T-helper 2 cell (primary cell): ENCODE measurements at regions not wholly inside any gene's neighbourhood (a gene's known extent, or its start where the extent isn't known, plus 50 kb on each side); places are given as distances from the start of the nearest gene placed in this dataset.

Experiments used
- DNase-seq, 5 experiments: peaks; one replicate each; pipeline versions ENCODE4 v3.0.0 to v3.0.0-alpha.2; 2012 to 2022

GRCh38 chr14:22513066-22513812 lies 75.8 kb downstream of the DAD1 start:
- DNase-seq, result no peak

GRCh38 chr14:22512106-22512814 lies 76.8 kb downstream of the DAD1 start:
- peak in 1 of 5 experiments; percentile 60 for DNase-seq

- no peak for DNase-seq
These were observed 78.4 kb downstream of the DAD1 start for GRCh38 chr14:22510527-22511110.

DNA sequence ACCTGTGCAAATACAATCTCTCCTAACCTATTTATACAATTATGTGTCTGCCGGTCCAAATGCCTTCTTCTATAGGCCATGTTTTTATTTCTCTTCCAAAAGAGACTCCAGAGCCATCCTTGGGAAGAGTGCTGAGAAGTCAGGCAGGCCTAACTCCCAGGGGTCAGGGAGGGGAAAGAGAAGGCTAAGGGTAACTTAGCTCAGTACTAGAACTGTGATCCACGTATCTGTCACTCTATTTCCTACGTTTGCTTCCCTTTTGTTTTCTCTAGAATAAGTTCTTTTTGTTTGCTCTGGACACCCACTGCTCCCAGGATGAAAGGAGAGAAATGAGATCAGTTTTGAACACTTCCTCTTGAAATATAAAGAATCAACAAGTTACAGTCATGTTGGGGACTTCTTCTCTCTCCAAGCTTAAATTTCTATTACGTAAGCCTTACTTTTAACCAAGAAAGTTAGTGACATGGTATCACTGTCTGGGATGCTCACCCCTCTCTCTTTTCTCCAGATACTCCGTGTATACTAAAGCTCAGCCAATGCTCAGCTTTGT lies 79.2 kb downstream of the DAD1 start:
- DNase-seq, result no peak

DNA sequence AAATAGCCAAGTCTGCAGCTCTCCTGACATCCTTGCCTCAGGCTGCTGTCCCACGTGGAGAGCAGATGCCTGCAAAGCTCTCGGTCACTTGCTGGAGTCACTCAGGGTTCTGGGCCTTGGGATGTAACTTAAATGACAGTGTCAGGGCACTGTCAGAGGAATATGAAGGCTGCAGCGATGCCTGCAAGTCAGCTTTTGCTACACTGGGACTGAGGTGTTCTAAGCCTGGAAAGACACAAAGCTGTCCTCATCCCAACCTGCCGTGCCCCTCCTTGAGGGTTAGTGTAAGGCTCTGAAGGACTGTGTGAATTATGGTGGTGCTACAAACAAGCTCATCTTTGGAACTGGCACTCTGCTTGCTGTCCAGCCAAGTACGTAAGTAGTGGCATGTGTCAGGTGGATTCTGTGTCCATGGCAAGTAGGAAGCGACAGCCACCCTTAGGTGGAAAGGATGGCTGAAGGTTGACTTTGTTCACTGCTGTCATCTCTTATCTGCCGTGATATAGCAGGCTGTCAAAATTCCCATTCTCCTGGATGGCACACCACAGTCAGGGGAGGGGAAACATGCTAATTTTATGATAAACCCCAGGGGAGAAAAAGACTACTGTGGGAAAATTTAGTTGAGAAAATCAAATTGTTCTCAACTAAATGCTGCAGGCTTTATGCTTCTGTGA lies 79.9 kb downstream of the DAD1 start:
- no peak for DNase-seq

DNA sequence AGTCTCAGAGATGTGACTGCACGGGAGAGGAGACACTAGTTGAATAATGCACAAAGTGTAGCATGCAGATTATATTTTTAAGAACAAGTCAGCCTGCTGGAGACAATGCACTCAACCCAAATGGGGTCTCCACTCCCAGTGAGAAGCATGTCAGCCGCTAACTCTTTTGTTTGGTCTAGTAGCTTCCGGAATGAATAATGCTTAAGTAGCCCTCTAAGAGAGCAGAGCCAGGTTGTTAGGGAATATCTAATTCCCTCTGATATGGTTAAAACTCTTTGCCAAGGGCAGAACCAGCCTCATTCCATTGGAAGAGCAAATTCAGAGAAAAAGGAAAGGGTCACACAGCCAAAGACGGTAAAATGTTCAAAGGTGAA lies 80.4 kb downstream of the DAD1 start:
- DNase-seq, result no peak

DNA sequence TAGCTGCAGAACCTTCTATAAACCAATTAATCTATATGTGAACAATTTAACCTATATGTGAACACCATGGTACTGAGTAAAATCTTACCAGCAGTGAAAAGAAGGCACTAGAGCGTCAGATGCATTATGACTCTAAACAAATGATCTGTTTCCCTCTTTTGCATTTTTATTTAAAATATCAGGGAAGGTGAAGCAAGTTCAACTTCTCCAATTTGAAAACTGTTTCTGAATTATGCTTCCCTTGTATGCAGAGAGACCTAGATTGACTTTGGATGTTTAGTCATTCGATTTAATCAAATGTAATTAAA lies 80.9 kb downstream of the DAD1 start:
- DNase-seq, result no peak

GRCh38 chr14:22506778-22507351 lies 82.2 kb downstream of the DAD1 start:
- peak in 2 of 5 experiments; percentile 16 to 55 for DNase-seq

GRCh38 chr14:22506378-22506710 lies 82.7 kb downstream of the DAD1 start:
- DNase-seq, result no peak

DNA sequence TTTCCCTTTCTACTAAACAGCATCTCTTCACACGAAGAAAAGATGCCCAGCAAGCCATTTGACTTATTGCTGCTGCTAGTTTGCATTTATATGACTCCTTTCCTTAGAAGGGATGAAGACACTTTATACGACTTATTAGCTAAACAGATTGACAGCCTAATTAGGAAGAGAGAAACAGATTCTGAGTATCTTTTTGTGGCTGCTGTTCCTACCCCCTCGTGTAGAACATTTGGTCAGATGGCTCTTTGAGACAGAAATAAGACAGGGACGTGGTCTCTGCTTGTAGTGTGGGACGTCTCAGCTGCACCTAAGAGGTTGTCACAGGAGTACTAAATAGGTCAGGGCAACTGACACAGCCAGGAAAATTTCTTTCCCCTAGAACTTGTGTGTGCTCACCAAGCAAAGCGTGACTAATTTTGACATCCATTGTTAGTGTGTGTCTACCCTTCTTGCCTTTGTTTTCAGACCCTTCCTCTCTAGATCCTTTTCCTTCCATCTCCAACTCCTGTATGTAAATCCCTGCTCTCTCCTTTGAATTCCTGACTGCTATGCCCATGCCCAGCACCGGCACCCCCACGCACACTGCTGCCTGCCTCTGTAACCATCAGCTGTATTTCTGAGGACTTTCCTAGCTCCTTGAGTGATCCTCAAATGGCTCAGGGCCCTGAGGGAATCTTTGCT lies 83.2 kb downstream of the DAD1 start:
- no peak for DNase-seq

- DNase-seq, result no peak
These were observed 83.7 kb downstream of the DAD1 start for GRCh38 chr14:22505309-22505696.

DNA sequence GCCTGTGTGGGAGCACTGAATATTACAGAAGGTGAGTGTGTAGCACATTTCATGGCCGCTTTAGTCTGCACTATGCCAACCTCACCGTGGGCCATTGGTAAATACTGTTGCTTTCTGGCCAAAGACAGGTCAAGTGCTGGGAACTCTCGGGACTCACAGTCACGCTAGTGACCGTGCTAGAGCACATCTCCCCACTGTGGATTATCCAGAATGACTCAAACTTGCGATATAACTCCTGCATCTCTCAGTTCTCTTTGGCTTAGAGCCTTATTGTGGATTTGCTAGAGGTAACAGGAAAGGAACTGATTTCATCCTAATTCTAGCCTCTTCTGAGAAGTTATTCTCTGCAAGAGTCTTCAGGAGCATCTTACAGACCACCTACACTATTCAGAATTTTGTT lies 86.5 kb downstream of the DAD1 start:
- no peak for DNase-seq

DNA sequence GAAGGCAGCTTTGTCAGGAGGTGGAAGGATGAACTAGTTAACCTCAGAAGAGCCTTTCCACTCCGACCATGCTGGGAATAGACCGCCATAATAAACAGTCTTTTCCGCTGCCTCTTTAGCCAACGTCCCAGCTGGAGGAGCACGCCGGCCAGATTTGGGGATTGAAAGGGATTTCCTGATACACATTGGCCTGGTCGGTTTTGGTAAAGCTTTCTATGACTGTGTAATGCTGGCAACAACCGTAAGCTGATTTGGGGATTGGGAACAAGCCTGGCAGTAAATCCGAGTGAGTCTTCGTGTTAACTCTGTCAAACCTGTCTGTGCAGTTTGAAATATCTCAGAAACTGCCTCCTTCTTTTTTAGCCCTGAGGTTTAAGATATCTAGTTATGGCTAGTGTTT lies 87.0 kb downstream of the DAD1 start:
- DNase-seq, result no peak

- no peak for DNase-seq
These were observed 87.9 kb downstream of the DAD1 start for GRCh38 chr14:22500954-22501726.

DNA sequence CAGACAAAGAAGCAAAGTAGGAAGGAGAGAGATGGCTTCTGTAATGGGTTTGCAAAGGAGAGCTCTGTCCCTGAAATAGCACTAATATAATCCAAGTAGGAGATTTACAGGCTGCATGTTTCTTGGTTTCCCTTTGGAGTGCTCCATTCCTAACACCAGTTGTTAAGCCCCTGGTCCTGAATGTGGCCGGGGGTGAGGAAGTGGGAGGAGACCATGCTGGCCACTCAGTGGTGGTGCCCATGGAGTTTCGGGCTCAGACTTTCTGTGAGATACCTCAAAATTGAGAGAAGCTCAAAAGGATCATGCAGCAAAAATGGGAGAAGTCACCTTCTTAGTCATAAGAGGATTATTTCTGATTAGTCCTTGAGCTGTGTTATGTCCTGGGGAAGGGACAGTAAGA lies 88.5 kb downstream of the DAD1 start:
- DNase-seq, result no peak

- no peak for DNase-seq
These were observed 91.3 kb downstream of the DAD1 start for GRCh38 chr14:22497671-22498093.

DNA sequence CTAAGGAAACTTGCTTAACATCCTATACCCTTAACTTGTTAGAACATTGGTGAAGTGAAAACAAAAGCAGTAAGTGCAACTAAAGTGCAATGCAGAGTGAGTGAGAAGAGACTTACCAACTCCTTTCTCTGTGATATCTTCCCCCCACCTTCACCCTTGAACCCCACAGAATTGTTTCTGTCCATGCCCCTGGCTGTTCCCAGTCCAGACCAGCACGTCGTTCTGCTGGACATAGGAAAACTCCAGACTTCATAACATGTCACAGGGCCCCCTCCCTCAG lies 91.9 kb downstream of the DAD1 start:
- no peak for DNase-seq

DNA sequence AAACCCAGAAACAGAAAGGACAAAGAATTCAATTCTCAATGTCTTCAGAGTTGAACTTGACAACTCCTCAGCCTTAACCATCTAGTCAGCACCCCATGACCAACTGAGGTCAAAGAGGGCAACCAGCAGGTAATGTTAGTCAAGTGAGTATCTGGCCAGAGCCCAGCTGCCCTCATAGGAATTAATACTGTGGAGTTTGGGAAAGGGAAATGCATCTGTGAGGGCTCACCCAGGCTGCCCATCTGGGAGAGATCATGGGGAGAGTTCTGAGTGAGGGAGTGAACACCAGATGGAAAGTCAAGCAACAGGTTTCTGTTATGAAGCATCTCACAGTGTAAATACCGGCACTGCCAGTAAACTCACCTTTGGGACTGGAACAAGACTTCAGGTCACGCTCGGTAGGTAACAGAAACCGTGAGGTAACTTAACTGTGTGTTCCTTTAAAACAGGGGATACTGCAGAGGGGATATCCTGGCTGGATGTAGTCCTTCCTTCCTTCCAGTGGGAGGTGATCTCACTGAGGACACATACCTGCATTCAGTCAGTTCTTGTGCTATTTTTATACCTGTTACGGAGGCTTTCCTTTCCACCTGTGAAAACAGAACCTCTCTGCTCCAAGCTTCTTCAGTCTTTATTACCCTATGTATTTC lies 94.4 kb downstream of the DAD1 start:
- no peak for DNase-seq

- no peak for DNase-seq
These were observed 95.3 kb downstream of the DAD1 start for GRCh38 chr14:22493753-22494152.

DNA sequence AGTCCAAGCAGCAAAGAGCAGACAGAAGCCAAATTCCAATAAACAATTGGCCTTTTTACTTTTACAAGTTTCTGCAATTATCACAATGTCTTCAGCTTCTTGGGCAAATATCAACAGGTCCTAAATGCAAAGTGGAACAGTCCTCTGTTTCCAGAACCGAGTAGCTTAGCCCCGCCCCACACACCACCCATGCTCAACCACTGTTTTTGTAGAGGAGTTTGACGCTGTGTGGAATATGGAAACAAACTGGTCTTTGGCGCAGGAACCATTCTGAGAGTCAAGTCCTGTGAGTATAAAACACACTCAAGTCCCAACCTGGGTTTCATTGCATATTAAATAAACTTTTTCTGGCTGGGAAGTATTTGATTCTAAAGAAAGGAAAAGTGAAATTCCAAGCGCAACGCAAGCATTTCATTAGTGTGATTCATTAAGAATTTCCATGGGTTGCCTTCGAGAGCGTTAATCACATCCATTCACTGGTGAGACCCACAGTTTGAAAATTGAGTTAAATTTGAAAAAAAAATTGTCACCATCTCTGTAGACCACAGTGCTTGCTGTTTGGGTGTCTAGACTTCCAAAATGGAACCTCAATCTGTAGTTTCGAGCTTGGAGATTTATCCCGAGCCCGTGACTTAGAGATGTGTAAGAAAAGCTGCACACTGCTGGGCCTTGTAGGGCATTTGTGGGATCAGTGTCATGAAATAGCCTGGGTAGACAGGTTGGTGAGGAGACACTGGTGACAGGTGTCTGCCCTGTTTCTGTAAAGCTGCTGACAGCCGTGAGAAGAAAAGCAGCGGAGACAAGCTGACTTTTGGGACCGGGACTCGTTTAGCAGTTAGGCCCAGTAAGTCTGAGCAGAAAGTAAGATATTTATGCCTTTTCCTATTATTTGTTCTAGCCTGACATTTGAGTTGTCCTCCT lies 96.1 kb downstream of the DAD1 start:
- no peak for DNase-seq
